NCI-H524 treated with DMSO at 0.1 percent for 48 hours (cell line): ENCODE measurements at regions not wholly inside any gene's neighbourhood (a gene's known extent, or its start where the extent isn't known, plus 50 kb on each side); places are given as distances from the start of the nearest gene placed in this dataset.
"Not testable (repeated sequence)": the region's sequence is repeated elsewhere in the genome, so short reads cannot be mapped to it uniquely, and the experiment has no call there.

Source experiments
- DNase-seq: peaks from one replicate; lab custom pipeline; 2025; lab: John Stamatoyannopoulos, UW

GRCh38 chr9:22217254-22217653 is 208.1 kb upstream of the CDKN2B start:
- no peak for DNase-seq

- not testable (repeated sequence) for DNase-seq
Measured at GRCh38 chr9:22225856-22226255, 216.8 kb upstream of the CDKN2B start.

- no peak for DNase-seq
Measured at GRCh38 chr9:22227986-22228385, 218.6 kb upstream of the DMRTA1 start.

- no peak for DNase-seq
Measured at GRCh38 chr9:22228542-22228941, 218.1 kb upstream of the DMRTA1 start.

- DNase-seq = no peak
Measured at GRCh38 chr9:22229069-22229468, 217.6 kb upstream of the DMRTA1 start.

- not testable (repeated sequence) for DNase-seq
Measured at GRCh38 chr9:22231309-22231708, 215.3 kb upstream of the DMRTA1 start.

GRCh38 chr9:22232971-22233370 is 213.7 kb upstream of the DMRTA1 start:
- DNase-seq = no peak

- DNase-seq = no peak
Measured at GRCh38 chr9:22237497-22238363, 208.9 kb upstream of the DMRTA1 start.

GRCh38 chr9:22238809-22239684 is 207.6 kb upstream of the DMRTA1 start:
- DNase-seq = no peak

GRCh38 chr9:22240619-22241018 is 206.0 kb upstream of the DMRTA1 start:
- no peak for DNase-seq

GRCh38 chr9:22241024-22241423 is 205.6 kb upstream of the DMRTA1 start:
- no peak for DNase-seq

- DNase-seq = no peak
Measured at GRCh38 chr9:22241611-22242010, 205.0 kb upstream of the DMRTA1 start.

- DNase-seq = peak; percentile 1
Measured at GRCh38 chr9:22244139-22245011, 202.2 kb upstream of the DMRTA1 start.

- no peak for DNase-seq
Measured at GRCh38 chr9:22255337-22255736, 191.3 kb upstream of the DMRTA1 start.

- no peak for DNase-seq
Measured at GRCh38 chr9:22256381-22256780, 190.2 kb upstream of the DMRTA1 start.

- no peak for DNase-seq
Measured at GRCh38 chr9:22257026-22257816, 189.4 kb upstream of the DMRTA1 start.

- no peak for DNase-seq
Measured at GRCh38 chr9:22265038-22265437, 181.6 kb upstream of the DMRTA1 start.

GRCh38 chr9:22265534-22265933 is 181.1 kb upstream of the DMRTA1 start:
- no peak for DNase-seq

- DNase-seq = no peak
Measured at GRCh38 chr9:22274477-22274876, 172.1 kb upstream of the DMRTA1 start.

GRCh38 chr9:22278426-22278825 is 168.2 kb upstream of the DMRTA1 start:
- no peak for DNase-seq

GRCh38 chr9:22279636-22280035 is 167.0 kb upstream of the DMRTA1 start:
- no peak for DNase-seq
